Tibial nerve (tissue), 4 donors: ENCODE measurements at regions not wholly inside any gene's neighbourhood (a gene's known extent, or its start where the extent isn't known, plus 50 kb on each side); places are given as distances from the start of the nearest gene placed in this dataset.
"Not testable (repeated sequence)": the region's sequence is repeated elsewhere in the genome, so short reads cannot be mapped to it uniquely, and the experiment has no call there.

ENCODE experiments used
- DNase-seq, 2 donors: peaks; one replicate each; pipeline ENCODE4 v3.0.0-alpha.2; 2019; ENCODE audit warnings: low spot score in 2 of 2
- H3K27ac ChIP-seq, 4 donors: fragments of 200-600 bp; sonication (generic) in 3 of 4; one replicate each; pipeline ENCODE4 v1.5.1; 2017 to 2019; ENCODE audit warnings: mild to moderate bottlenecking in 1 of 4
- H3K27me3 ChIP-seq, 2 donors: fragments of 200-600 bp; sonication (generic) in 1 of 2; one replicate each; pipeline versions ENCODE4 v1.5.1 to v1.6.0; 2017 to 2019
- H3K36me3 ChIP-seq, 3 donors: fragments of 200-600 bp; sonication (generic); one replicate each; pipeline ENCODE4 v1.5.1; 2018 to 2019
- H3K4me1 ChIP-seq, 4 donors: fragments of 200-600 bp; sonication (generic) in 3 of 4; one replicate each; pipeline ENCODE4 v1.5.1; 2017 to 2019
- H3K4me3 ChIP-seq, 4 donors: fragments of 200-600 bp; sonication (generic) in 3 of 4; one replicate each; pipeline ENCODE4 v1.5.1; 2017 to 2019; ENCODE audit warnings: mild to moderate bottlenecking in 1 of 4, moderate library complexity in 1 of 4
- H3K9me3 ChIP-seq, 4 donors: fragments of 200-600 bp; sonication (generic) in 3 of 4; one replicate each; pipeline ENCODE4 v1.5.1; 2017 to 2019
- CTCF ChIP-seq, 5 experiments: fragments of 200-600 bp in 3 of 5; fragments of 450-650 bp in 2 of 5; sonication (generic) in 3 of 5; IDR thresholded peaks; one replicate each; pipeline ENCODE4 v1.5.1; 2016 to 2019; ENCODE audit warnings: antibody characterized with exemption in 5 of 5, mild to moderate bottlenecking in 3 of 5, moderate library complexity in 2 of 5
- EP300 ChIP-seq, 2 donors: sonication (generic); formaldehyde crosslinking; IDR thresholded peaks; one replicate each; pipeline ENCODE4 v1.6.1; 2017; ENCODE audit warnings: antibody characterized with exemption in 2 of 2, mild to moderate bottlenecking in 1 of 2
- POLR2A ChIP-seq, 2 donors: fragments of 450-650 bp; IDR thresholded peaks; one replicate each; pipeline ENCODE4 v1.6.1; 2017; ENCODE audit warnings: antibody characterized with exemption in 2 of 2, mild to moderate bottlenecking in 2 of 2, moderate library complexity in 2 of 2
- WGBS, 2 donors: methylation state at CpG; one replicate each; pipeline ENCODE4 v1.1.5; 2018; 5-methylcytosine and 5-hydroxymethylcytosine counted together

GRCh38 chr7:91491868-91492267, 227.6 kb downstream of the FZD1 start:
- Histone ChIP-seq H3K4me3 (no peak overlapping the region), H3K36me3 (no peaks in the 10 kb centered on the region), H3K27me3 (no peaks in the 10 kb centered on the region), H3K4me1 (no peaks in the 10 kb centered on the region), H3K27ac (no peak overlapping the region), H3K9me3 (peaks cover 0 to 6% (median 0%) of the 10 kb centered on the region in 4 donors)
- no peak for DNase-seq
- TF ChIP-seq EP300 (IDR thresholded peaks at IDR 0.05) (no peak), POLR2A (IDR thresholded peaks at IDR 0.05) (no peak), CTCF (IDR thresholded peaks at IDR 0.05) (no peak)

- WGBS, 2 donors = 90 to 95% methylated on average over 2 of the region's 2 CpGs
- TF ChIP-seq EP300 (IDR thresholded peaks at IDR 0.05) (no peak), CTCF (IDR thresholded peaks at IDR 0.05) (no peak), POLR2A (IDR thresholded peaks at IDR 0.05) (no peak)
- peaks cover 0 to 9% (median 0%) of the 10 kb centered on the region in 4 donors for H3K9me3 ChIP-seq
- H3K27ac ChIP-seq = no peak overlapping the region
- H3K4me3 ChIP-seq = no peak overlapping the region
- no peaks in the 10 kb centered on the region for H3K36me3 ChIP-seq
- DNase-seq = no peak
- H3K4me1 ChIP-seq = no peaks in the 10 kb centered on the region
- no peaks in the 10 kb centered on the region for H3K27me3 ChIP-seq
Measured at GRCh38 chr7:91492317-91492716, 228.1 kb downstream of the FZD1 start.

GRCh38 chr7:91492773-91493172, 228.5 kb downstream of the FZD1 start:
- peaks cover 0 to 11% (median 0%) of the 10 kb centered on the region in 4 donors for H3K9me3 ChIP-seq
- no peak overlapping the region for H3K27ac ChIP-seq
- 78 to 83% methylated on average over 3 of the region's 3 CpGs for WGBS, 2 donors
- no peak overlapping the region for H3K4me3 ChIP-seq
- no peak for DNase-seq
- H3K27me3 ChIP-seq = no peaks in the 10 kb centered on the region
- no peak for TF ChIP-seq CTCF (IDR thresholded peaks at IDR 0.05)
- TF ChIP-seq POLR2A (IDR thresholded peaks at IDR 0.05) = no peak
- TF ChIP-seq EP300 (IDR thresholded peaks at IDR 0.05) = no peak
- no peaks in the 10 kb centered on the region for H3K36me3 ChIP-seq
- no peaks in the 10 kb centered on the region for H3K4me1 ChIP-seq

- H3K9me3 ChIP-seq = peaks cover 0 to 24% (median 0%) of the 10 kb centered on the region in 4 donors
- no peaks in the 10 kb centered on the region for H3K36me3 ChIP-seq
- H3K4me3 ChIP-seq = no peak overlapping the region
- 64 to 77% methylated on average over 1 of the region's 1 CpG for WGBS, 2 donors
- no peaks in the 10 kb centered on the region for H3K4me1 ChIP-seq
- TF ChIP-seq CTCF (IDR thresholded peaks at IDR 0.05) (no peak), EP300 (IDR thresholded peaks at IDR 0.05) (no peak), POLR2A (IDR thresholded peaks at IDR 0.05) (no peak)
- H3K27ac ChIP-seq = no peak overlapping the region
- no peaks in the 10 kb centered on the region for H3K27me3 ChIP-seq
- no peak for DNase-seq
Measured at GRCh38 chr7:91494450-91494849, 230.2 kb downstream of the FZD1 start.

GRCh38 chr7:91496251-91496820, 232.1 kb downstream of the FZD1 start:
- WGBS, 2 donors = 59 to 68% methylated on average over 1 of the region's 1 CpG
- TF ChIP-seq POLR2A (IDR thresholded peaks at IDR 0.05) (no peak), CTCF (IDR thresholded peaks at IDR 0.05) (no peak), EP300 (IDR thresholded peaks at IDR 0.05) (no peak)
- H3K9me3 ChIP-seq = peaks cover 0 to 36% (median 0%) of the 10 kb centered on the region in 4 donors
- H3K4me3 ChIP-seq = no peak overlapping the region
- DNase-seq = no peak
- H3K4me1 ChIP-seq = no peaks in the 10 kb centered on the region
- H3K27ac ChIP-seq = no peak overlapping the region
- no peaks in the 10 kb centered on the region for H3K27me3 ChIP-seq
- H3K36me3 ChIP-seq = no peaks in the 10 kb centered on the region

- H3K4me1 ChIP-seq, H3K36me3 ChIP-seq, H3K27ac ChIP-seq, DNase-seq, H3K27me3 ChIP-seq, H3K4me3 ChIP-seq: not testable (repeated sequence)
- H3K9me3 ChIP-seq = peaks cover 0 to 36% (median 0%) of the 10 kb centered on the region in 4 donors
- 97 to 100% methylated on average over 1 of the region's 1 CpG for WGBS, 2 donors
Measured at GRCh38 chr7:91497277-91497676, 233.0 kb downstream of the FZD1 start.
